HL-60/S4 treated with phorbol 12-myristate 13-acetate at 8.2 ng/mL for 4 days and 3 days (cell line): ENCODE measurements at regions not wholly inside any gene's neighbourhood (a gene's known extent, or its start where the extent isn't known, plus 50 kb on each side); places are given as distances from the start of the nearest gene placed in this dataset.
"Not testable (repeated sequence)": the region's sequence is repeated elsewhere in the genome, so short reads cannot be mapped to it uniquely, and the experiment has no call there.

Experiments used
- in situ Hi-C: fragments of 300-500 bp; cut with MboI; formaldehyde crosslinking; loops from 2 replicates; pipeline ENCODE4 v1.15.0; 2022; ENCODE audit warnings: low sequenced_read_pairs

- in situ Hi-C loops, result no loop called here
Observed at GRCh38 chr19:30690935-30691818, 319.0 kb downstream of the ZNF536 start.

DNA sequence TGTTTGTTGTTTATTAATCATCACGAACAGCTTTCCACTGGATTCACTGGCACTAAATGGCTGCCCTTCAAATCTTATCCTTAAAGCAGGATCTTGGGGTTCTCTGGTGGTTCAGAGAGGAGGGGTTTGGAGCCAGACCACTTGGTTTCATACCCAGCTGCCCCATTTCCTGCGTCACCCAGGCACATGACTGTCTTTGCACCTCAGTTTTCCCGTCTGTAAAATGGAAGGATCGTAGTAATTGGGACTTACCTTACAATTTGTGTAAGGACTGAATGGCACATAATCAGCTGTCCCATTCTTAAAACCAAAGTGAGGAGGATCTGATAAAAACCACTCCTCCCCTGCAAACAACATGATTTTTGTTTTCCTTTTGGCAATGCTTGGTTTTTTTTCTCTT, 318.3 kb downstream of the ZNF536 start:
- in situ Hi-C loops, result no loop called here

DNA sequence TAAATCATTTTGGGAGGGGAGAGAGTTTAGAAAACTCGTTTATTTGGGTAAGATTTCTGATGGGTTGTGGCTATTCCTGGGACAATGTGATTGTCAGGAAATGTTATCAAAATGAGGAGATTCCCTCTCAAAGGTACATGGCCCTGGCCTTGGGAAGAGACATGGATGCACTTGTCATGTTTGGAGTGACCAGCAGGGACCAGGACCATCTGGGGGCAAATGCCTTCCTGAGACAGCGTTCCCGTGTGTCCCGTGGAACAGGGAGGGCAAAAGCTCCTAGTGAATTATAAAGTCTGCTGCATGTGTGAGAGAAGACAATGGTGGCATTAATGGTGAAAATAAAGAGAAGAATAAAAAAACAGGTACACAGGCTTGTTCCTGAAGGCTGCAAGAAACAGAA, 317.3 kb downstream of the ZNF536 start:
- in situ Hi-C loops, result no loop called here

GRCh38 chr19:30688696-30689095, 316.5 kb downstream of the ZNF536 start:
- in situ Hi-C loops, result no loop called here

DNA sequence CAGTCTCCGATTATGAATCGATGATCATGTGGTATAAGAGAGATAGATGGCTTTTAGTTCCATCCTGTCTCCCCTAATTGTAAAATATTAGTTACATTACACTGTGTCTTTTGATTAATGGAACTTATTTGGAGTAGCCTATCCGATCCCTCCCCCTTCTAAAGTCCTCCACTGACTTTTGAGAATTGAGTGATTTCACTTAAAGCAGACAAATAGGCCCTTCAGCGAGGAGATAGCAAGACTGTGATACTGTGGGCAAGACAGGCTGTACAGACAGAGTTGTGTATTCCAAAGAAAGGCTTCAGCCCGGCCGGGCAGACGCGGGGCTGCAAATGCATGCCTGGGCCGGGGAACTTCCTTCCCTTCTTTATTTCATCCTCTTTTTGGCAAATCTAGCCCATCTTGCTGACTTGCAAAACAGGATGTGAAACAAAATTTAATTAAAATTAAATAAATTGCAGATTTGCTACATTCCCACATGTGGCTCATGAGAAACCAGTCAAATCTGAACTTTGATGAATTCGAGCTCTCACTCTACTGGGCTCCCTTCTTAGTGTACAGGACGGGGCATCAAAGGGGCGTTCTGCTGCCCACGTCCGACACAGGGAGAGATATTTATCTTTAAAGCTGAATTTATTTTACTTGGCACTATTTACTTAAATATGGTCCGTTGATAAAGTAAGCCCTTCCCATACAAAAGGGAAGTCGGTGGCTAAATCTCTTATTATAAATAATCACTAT, 314.8 kb downstream of the ZNF536 start:
- in situ Hi-C loops, result no loop called here

DNA sequence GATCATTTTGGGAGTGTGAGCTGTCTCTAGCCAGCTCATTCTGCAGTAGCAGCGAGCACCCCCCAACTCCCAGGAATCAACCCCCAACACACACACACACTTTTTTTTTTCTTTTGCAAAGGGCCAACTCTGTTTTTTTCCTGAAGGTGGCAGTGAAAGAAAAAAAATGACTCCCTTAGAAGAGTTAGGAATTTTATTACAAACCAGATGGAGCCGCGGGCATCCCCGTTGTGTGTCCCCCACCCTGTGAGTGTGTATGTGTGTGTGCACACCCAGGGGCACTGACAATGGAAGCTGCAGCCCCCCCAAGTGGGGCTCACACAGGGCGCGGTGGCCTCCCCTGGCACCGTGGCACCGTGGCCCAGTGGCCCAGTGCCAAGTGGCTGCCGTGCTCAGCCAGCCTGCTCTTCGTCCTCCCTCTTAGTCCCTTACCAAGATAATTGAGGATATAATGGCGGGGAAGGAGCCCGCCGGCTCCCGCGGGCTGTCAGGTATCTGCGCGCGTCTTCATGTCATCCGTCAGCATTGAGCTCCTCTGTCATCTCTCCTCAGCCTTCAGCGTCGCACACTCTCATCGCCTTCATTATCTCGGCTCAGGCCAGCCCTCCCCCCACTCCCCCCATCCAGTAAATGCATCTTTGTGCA, 314.1 kb downstream of the ZNF536 start:
- in situ Hi-C loops, result no loop called here

DNA sequence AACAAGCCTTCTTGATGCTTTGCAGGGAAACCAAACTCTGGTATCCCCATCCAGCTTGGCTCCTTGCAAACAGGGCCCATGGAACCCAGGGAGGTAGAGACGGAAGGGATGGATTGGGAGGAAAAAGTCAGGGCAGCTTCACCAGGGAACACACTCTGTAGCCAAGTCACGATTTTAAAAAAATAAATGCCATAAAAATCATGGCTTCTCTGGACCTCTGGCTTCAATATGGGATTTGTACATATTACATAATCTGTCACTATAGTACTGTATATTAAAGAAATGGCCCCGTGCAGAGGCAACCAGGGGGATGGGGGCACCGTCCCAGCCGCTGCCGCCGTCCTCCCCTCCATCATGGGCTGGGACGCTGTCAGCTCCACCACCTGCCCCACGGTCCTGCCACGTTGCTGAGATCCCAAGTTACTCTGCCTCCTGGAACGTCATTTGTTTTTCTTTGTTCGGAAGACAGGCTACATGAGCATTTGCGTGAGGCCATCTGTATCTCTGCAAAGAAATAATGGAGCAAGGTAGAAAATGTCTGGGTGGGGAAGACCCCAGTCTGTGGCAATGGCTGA, 313.3 kb downstream of the ZNF536 start:
- in situ Hi-C loops, result no loop called here

- in situ Hi-C loops, result no loop called here
Observed at GRCh38 chr19:30684613-30685012, 312.4 kb downstream of the ZNF536 start.

DNA sequence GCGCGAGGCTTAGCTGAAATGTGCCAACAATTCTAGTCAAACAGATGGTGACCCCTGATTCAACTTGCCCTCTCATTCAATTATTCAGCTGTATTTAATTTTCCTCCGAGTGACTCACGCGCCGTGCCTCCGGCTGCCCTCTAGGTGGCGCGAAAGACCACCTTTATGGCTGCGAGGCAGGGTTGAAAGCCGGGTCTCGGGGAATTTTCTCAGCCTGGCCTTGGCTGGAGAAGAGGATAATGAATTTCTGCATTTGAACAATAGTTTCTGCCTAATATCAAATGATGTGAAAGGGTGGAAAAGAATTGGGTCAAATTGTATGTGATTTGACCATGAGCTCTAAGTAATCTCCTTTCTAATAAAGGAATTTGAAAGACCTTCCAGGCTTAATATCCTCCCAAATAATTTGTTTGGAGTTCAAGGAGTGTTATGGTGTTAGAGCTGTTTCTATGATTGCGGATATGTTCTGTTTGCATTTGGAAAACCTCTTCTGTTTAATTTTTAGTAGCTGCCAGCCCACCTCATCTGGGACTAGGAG, 310.9 kb downstream of the ZNF536 start:
- in situ Hi-C loops, result no loop called here

DNA sequence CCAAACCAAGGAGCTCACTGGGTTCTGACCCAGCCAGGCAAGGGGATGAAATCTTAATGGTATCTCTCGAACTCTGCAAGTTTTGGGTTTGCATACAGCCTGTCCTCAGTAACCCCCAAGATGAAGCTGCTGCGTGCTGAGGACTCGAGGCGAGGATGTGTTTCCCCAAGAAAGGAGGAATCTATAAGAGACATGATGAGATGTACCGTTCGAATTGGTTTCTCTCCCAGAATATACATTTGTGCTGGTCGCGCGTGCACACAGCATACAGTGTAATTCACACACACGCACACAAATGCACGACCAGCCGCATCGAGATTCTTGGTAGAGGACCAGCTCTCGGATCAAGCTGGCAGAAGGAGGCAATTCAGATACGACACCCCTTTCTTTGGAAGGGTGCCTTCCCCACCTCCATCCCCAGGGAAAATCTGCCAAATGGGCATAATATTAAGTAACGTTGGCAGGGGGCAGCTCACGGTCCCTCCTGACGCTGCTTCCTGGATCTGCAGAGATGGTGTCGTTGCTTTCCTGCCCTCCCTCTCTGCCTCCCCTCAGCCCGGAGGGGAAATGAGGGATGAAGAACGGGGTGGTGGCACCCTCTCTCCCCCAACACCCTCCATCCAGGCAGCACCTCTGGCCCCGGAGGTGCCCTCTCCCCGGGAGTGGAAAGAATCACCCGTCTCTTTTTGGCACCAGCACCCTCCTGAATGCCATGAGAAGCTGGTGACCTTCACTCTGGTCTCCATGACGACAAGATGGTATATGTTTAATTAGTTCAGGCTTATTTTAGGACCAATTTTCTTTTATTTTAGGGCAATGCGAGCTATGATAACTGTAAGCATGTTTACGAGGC, 310.2 kb downstream of the ZNF536 start:
- in situ Hi-C loops, result no loop called here

GRCh38 chr19:30681162-30682100, 309.2 kb downstream of the ZNF536 start:
- in situ Hi-C loops, result no loop called here

- in situ Hi-C loops, result not testable (repeated sequence)
Observed at GRCh38 chr19:30680399-30680798, 308.2 kb downstream of the ZNF536 start.

GRCh38 chr19:30679789-30680188, 307.6 kb downstream of the ZNF536 start:
- in situ Hi-C loops, result no loop called here

DNA sequence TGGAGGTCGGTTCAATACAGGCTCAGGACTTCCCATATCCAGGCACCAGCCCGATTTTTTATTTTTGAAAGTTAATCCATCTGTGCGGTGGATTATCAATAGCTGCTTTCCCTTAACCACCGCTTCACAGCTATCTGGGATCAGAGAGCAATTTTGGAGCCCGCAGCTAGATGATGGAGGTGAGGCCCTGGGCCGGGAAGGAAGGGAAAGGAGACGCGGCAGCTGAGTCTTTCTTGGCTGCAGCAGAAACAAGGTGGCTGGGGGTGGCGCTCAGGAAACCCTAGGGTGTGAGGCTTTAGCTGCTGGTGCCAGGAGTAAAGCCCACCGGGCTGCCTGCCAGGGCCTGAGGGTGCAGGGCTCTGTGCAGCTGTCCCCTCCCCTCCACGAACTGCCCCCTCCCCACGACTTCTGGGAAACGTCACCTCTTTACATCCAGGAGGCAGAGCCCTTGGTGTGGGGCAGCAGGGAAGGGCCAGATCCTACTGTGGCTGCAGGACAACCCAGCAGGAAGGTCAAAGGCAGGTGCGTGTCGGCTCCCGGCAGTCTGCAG, 307.0 kb downstream of the ZNF536 start:
- in situ Hi-C loops, result no loop called here

GRCh38 chr19:30678168-30678567, 306.0 kb downstream of the ZNF536 start:
- in situ Hi-C loops, result no loop called here

GRCh38 chr19:30677702-30678101, 305.5 kb downstream of the ZNF536 start:
- in situ Hi-C loops, result no loop called here

DNA sequence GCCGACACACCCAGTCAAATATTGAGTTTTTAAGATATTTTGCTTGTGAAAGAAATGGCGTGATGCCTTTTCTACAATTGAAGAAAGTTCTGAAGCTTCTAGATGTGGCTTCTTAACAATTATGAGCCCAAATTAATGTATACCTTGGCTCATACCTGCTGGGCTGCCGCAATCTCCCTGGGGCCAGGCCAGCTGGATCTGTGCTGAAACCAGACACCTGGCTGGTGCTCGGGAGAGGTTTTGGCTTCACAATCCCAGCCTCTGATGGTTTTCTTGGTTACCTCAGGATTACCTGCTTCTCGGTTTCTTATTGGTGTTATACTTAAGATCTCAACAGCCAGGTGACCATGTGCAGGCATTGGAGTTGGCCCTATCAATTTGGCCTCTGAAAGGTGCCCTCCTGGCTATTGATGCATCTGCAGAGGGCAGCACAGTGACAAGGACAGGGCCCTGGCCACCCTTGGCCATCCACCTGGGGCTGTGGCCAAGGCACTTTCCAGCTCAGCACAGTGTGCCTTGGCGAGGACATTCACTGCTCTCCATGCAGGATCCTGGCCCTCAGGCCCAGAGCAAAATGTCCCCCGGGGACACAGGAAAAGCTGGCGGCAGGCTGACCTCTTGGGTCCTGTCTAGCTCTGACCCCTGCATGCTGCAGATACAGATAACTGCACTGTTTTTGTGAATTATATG, 305.0 kb downstream of the ZNF536 start:
- in situ Hi-C loops, result no loop called here

GRCh38 chr19:30675086-30675485, 302.9 kb downstream of the ZNF536 start:
- in situ Hi-C loops, result no loop called here
